ENCODE measurements at regions not wholly inside any gene's neighbourhood (a gene's known extent, or its start where the extent isn't known, plus 50 kb on each side); places are given as distances from the start of the nearest gene placed in this dataset.
"Not testable (repeated sequence)": the region's sequence is repeated elsewhere in the genome, so short reads cannot be mapped to it uniquely, and the experiment has no call there.

DNA sequence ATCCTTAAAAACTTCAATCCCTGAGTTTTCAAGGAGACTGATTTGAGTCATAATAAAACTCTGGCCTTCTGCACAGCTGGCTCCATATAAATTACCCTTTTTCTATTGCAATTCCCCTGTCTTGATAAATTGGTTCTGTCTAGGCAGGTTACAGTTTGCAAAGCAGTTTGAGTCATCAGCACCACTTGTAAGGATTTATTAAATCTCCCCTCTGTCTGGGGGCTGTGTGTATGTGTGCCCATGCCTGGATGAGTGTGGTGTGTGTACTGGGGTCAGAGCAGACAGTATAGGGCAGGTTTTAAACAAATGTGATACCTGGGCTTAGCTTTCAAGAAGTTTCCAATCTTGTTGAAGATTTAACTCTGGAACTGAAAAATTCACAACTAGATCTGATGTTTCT, 228.6 kb downstream of the FNDC1 start:
- Histone ChIP-seq H3K36me3 (no peaks in the 10 kb centered on the region), H3K4me1 (no peaks in the 10 kb centered on the region), H3K9me3 (no peaks in the 10 kb centered on the region), H3K27ac (no peak overlapping the region), H3K27me3 (no peaks in the 10 kb centered on the region), H3K4me3 (no peak overlapping the region)
- DNase-seq: no peak
- intact Hi-C loops (cut with DNase I; ENCODE audit: low total_unique reads): no loop called here
- TF ChIP-seq, protein P1, sequence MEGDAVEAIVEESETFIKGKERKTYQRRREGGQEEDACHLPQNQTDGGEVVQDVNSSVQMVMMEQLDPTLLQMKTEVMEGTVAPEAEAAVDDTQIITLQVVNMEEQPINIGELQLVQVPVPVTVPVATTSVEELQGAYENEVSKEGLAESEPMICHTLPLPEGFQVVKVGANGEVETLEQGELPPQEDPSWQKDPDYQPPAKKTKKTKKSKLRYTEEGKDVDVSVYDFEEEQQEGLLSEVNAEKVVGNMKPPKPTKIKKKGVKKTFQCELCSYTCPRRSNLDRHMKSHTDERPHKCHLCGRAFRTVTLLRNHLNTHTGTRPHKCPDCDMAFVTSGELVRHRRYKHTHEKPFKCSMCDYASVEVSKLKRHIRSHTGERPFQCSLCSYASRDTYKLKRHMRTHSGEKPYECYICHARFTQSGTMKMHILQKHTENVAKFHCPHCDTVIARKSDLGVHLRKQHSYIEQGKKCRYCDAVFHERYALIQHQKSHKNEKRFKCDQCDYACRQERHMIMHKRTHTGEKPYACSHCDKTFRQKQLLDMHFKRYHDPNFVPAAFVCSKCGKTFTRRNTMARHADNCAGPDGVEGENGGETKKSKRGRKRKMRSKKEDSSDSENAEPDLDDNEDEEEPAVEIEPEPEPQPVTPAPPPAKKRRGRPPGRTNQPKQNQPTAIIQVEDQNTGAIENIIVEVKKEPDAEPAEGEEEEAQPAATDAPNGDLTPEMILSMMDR (IDR thresholded peaks at IDR 0.05): no peak

DNA sequence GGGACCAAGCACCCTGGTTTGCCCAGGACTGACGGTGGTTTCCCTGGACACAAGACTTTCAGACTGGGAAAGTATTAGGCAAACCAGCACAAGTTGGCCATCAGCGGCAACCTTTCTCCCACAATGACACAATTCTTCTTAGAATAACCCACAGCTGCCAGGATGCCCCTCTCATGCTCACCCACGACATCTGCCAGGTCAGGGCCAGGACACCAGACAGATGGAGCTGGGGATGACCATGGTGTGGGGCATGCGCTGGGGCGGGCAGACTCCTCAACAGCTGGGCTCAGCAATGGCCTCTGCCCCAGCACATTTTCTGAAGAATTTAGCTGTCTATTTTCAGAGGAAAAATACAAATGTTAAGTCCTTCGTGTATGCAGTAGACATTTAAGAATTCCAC, 226.4 kb downstream of the FNDC1 start:
- intact Hi-C loops (cut with DNase I; ENCODE audit: low total_unique reads): no loop called here
- Histone ChIP-seq H3K9me3 (no peaks in the 10 kb centered on the region), H3K4me1 (peaks cover 0 to 11% (median 4%) of the 10 kb centered on the region in 4 donors), H3K36me3 (no peaks in the 10 kb centered on the region), H3K27me3 (no peaks in the 10 kb centered on the region), H3K4me3 (no peak overlapping the region), H3K27ac (no peak overlapping the region)
- TF ChIP-seq, protein P1 (IDR thresholded peaks at IDR 0.05): no peak
- no peak for DNase-seq

GRCh38 chr6:159392695-159393094, 223.5 kb downstream of the FNDC1 start:
- H3K27ac ChIP-seq, H3K36me3 ChIP-seq: not testable (repeated sequence)

GRCh38 chr6:159390381-159390780, 221.2 kb downstream of the FNDC1 start:
- H3K27ac ChIP-seq: peak overlapping the region in 1 of 2 donors; percentile 32
- H3K27me3 ChIP-seq: no peaks in the 10 kb centered on the region
- H3K4me3 ChIP-seq: no peak overlapping the region
- no peak for DNase-seq
- no peaks in the 10 kb centered on the region for H3K36me3 ChIP-seq
- no peaks in the 10 kb centered on the region for H3K9me3 ChIP-seq
- intact Hi-C loops (cut with DNase I; ENCODE audit: low total_unique reads): no loop called here
- TF ChIP-seq, protein P1 (IDR thresholded peaks at IDR 0.05): no peak
- peaks cover 0 to 17% (median 8%) of the 10 kb centered on the region in 4 donors for H3K4me1 ChIP-seq

More at GRCh38 chr6:159392695-159393094, 223.5 kb downstream of the FNDC1 start:
- DNase-seq; H3K4me3 ChIP-seq; intact Hi-C loops (cut with DNase I; ENCODE audit: low total_unique reads); H3K9me3 ChIP-seq; H3K27me3 ChIP-seq: not testable (repeated sequence)
- H3K4me1 ChIP-seq: peaks cover 0 to 17% (median 8%) of the 10 kb centered on the region in 4 donors

DNA sequence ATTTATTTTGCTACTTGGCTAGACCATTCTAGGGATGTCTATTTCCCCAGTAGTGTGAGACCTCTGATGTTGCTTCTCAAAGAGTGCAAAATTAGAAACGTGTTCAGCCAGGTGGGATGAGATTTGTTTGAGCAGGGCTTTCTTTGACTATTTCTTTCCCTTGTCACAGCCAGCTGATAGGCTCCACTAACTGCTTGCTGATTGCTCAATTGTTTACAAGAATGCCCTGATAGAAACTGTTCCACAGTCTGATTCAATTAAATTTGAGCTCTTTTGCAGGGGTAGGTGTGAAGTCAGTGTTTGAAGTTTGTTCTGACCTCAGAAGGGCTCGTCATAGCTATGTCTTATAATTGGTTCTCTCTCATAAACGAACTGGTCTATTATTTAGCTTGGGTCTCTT, 220.5 kb downstream of the FNDC1 start:
- Histone ChIP-seq H3K27ac (no peak overlapping the region), H3K27me3 (no peaks in the 10 kb centered on the region), H3K36me3 (no peaks in the 10 kb centered on the region), H3K9me3 (no peaks in the 10 kb centered on the region), H3K4me3 (no peak overlapping the region), H3K4me1 (peaks cover 0 to 17% (median 8%) of the 10 kb centered on the region in 4 donors)
- intact Hi-C loops (cut with DNase I; ENCODE audit: low total_unique reads): no loop called here
- no peak for DNase-seq
- TF ChIP-seq, protein P1 (IDR thresholded peaks at IDR 0.05): no peak

GRCh38 chr6:159380114-159380513, 210.9 kb downstream of the FNDC1 start:
- Histone ChIP-seq H3K27me3 (no peaks in the 10 kb centered on the region), H3K4me3 (no peak overlapping the region), H3K4me1 (peaks cover 0 to 35% (median 13%) of the 10 kb centered on the region in 4 donors), H3K9me3 (no peaks in the 10 kb centered on the region), H3K36me3 (no peaks in the 10 kb centered on the region), H3K27ac (no peak overlapping the region)
- intact Hi-C loops (cut with DNase I; ENCODE audit: low total_unique reads): no loop called here
- TF ChIP-seq, protein P1 (IDR thresholded peaks at IDR 0.05): no peak
- no peak for DNase-seq
